NOMO-1 (cell line): ENCODE measurements at regions not wholly inside any gene's neighbourhood (a gene's known extent, or its start where the extent isn't known, plus 50 kb on each side); places are given as distances from the start of the nearest gene placed in this dataset.
A peak's percentile ranks its signal among the peaks of the same experiment; 100 is the strongest.

Source experiments
- DNase-seq, 2 experiments: peaks; one replicate each; lab custom pipeline; 2025; ENCODE audit not compliant: unreplicated experiment in 2 of 2; lab: John Stamatoyannopoulos, UW

GRCh38 chr9:81292056-81292805, 397.1 kb downstream of the TLE1 start:
- no peak for DNase-seq

GRCh38 chr9:81289622-81290021, 399.7 kb downstream of the TLE1 start:
- no peak for DNase-seq

GRCh38 chr9:81268048-81268447, 421.3 kb downstream of the TLE1 start:
- DNase-seq, result no peak

- DNase-seq, result no peak
Observed at GRCh38 chr9:81266674-81267073, 422.7 kb downstream of the TLE1 start.

- DNase-seq, result no peak
Observed at GRCh38 chr9:81266086-81266485, 423.3 kb downstream of the TLE1 start.

DNA sequence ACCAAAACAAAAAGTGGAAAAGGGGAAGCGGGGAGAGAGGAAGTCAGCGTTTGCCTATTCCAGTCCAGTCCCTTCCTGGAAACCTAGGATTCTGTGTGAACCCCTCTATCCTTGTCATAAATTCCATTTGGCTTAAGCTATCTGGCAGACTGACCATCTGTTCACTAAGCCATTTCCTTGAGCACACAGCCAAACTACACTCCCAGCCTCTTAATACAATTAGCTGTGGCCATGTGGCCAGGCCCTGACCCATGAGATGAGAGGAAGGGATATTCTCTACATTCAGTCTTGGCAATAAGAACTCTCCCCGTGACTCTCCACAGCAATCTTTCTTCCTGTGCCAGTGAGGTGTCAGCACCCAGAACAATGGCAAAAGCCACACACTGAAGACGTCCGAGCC, 424.8 kb downstream of the TLE1 start:
- no peak for DNase-seq

DNA sequence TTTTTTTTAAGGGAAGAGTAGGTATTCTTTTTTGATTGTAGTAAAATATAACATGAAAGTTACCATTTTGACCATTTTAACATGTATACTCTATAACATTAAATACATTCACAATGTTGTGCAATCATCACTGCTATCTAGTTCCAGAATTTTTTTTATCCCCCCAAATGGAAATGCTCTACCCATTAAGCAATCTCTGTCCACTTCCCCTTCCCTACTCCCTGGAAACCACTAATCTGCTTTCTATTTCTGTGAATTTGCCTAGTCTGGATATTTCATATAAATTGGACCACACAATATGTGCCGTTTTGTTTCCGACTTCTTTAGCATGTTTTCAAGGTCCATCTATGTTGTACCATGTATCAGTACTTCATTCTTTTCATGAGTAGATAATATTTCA, 429.5 kb downstream of the TLE1 start:
- DNase-seq, result peak; percentile 0 to 2

- DNase-seq, result no peak
Observed at GRCh38 chr9:81256368-81256767, 433.0 kb downstream of the TLE1 start.

DNA sequence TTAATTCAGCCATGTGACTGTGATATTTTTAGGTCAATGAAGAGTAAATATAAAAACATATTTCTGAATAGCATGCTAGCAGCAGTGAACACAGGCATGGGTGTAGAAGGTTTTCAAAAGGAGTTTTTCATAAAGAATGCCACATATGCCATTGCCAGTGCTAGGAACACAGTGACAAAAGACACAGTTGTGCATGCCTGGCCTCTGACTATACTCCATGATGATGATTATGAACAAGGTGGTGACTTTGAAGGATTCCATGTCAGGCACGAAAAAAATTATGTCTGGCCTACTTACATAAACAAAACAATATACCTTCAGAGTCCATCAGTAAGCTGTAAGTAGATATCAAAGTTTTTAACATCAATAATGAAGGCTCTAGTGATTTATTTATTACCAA, 438.7 kb downstream of the TLE1 start:
- no peak for DNase-seq

DNA sequence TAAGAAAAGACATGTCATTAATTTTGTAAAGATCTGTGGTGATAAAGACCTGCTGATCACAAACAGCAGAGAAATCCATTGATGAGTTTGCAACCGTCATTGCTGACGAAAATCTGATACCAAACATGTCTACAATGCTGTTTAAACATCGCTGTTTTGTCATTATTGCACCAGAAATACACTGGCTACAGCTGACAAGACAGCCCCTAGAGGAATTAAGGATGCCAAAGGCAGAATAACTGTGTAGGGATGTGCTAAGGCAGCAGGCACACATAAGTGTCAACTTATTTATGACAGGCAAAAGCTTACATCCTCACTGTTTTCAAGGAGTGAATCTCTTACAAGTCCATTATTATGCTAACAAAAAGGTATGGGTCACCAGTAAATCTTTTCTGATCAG, 439.3 kb downstream of the TLE1 start:
- DNase-seq, result no peak

DNA sequence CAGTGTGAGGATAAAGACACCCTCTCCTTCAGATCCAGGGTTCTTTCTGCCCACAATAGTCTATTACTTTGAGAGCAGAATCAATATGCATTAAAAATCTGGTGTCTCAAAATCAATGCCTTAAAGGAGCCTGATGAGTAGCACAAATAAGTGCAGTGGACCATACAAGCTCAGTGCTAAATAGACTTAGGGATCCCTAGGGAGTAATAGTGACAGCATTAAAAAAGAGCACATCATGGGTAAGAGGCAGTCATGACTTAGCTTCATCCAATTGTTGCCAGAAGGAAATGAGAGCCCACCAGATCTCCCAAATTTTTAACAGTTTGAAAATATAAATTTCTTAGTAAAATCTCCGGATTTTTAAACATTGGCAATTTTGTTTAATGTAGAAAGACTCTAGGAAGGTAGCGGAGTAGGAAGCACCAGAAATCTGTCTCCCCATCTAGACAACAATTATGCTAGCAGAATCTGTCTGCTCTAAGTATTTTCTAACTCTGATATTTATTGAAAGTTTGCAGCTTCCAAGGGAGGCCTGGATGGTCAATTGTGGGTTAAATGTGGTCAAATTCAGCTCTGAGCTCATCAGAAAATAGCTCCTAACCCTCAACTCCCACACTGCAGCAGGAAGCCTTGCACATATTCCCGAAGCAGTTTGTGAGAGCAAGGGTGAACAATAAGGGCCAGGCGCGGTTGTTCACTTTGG, 443.9 kb downstream of the TLE1 start:
- no peak for DNase-seq

DNA sequence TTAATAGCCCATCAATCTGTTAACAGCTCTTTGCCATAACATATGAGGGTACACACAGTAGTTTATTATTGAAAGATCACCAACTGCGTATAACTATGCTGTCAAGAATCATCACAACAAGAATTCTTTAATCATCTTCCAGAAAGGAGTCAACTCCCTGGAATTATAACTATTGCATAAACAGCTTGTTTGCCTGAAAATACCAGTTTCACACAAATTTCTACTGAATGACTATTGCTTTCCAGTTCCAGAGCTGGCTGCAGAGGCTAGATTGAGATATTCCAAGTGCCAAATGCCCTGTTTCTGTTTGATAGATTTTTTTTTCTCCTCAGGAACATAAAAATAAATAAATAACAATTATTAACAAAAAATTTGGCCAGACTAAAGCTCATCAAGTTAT, 444.7 kb downstream of the TLE1 start:
- DNase-seq, result no peak

GRCh38 chr9:81242866-81243265, 446.5 kb downstream of the TLE1 start:
- no peak for DNase-seq

DNA sequence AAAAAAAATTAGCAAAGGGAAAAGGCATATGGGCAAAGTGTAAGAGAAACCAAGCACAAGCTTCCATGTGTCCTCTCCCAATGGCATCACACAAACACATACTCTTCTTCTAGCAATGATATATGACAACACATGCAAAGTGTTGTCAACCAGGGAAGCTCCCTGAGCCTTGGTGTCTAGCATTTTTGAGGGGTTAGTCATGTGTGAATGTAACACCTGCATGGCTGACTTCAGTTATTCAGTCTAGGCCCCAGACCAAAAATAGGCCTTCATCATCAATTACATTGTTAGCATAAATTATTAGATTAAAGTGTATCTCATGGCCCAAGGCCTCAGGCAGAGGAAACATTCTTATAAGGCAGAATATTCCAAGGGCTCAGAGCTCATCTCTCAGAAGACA, 450.0 kb downstream of the TLE1 start:
- DNase-seq, result no peak

DNA sequence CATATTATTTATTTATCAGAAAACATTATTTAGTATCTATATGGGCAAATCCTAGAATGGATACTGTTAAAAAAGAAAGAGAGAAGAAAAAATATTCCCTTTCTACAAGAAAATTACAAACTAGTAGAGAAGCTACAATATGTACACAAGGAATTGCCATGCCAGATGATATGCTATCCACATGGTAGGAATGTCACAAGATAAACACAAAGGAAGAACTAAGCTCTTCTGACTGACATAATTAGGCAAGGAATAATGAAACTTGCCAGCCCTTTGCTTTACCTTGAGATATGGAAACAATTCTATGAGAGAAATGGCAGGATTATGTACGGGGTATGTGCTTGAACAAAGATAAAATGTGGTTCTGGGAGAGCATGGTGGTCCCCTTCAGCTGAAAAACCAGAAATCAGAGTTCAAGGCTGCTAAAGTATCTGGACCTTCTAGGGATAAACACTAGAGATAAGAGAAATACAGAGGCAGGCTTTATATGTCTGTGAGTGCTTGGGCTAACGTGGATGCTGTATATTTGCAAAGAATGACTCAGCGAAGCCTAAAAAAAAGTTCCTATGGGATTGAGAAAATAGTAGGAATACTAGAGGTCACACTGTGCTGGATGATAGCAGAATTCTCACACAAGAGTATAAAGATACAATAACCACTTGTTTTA, 451.6 kb downstream of the TLE1 start:
- no peak for DNase-seq

GRCh38 chr9:81234924-81235610, 454.3 kb downstream of the TLE1 start:
- DNase-seq, result peak; percentile 33 to 34

GRCh38 chr9:81231011-81231410, 458.3 kb downstream of the TLE1 start:
- DNase-seq, result no peak

- DNase-seq, result no peak
Observed at GRCh38 chr9:81227507-81228245, 461.7 kb downstream of the TLE1 start.

GRCh38 chr9:81225596-81225995, 463.8 kb downstream of the TLE1 start:
- DNase-seq, result no peak

DNA sequence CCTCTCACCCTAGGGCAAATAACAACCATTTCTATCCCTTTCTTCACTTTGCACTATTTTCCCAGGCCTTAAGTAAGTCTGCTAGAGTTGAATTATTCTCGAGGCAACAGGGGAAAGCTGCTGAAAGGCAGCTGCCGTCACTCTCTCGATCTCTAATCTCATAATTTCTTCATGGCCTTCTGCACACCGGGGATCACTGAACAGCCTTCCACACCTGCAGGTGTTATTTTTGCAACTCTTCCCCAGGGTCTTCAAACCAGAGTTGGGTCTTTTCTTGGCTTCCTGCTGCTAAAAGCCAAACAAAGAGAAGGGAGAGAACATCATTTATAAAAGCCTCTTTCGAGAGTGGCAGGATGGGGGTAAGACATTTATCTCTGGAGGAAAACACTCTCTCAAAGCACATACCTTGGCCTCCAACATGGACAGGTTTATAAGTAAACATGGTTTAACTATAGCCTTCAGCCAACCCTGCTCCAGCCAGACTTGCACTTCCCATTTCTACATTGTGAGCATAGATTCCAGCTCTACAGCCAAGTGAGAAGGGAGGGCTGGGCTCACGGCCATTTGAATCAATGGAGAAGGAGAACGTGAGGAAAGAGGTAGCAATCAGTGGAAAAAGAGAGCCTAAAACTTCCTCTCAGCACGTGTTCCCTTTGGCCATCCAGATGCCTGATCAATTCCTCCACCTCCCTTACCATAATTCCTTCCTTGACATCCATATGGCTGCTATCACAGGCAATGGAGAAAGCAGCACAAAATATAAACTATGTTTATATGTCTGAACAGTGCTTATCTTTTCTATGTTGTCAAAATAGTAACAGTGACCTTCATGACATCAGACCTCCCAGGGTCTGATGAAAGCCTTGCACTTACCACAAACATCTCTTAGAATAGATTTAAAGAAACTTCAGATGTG, 464.9 kb downstream of the TLE1 start:
- DNase-seq, result peak in 1 of 2 experiments; percentile 0
